ENCODE measurements at regions not wholly inside any gene's neighbourhood (a gene's known extent, or its start where the extent isn't known, plus 50 kb on each side); places are given as distances from the start of the nearest gene placed in this dataset.
A peak's percentile ranks its signal among the peaks of the same experiment; 100 is the strongest.

- no peak overlapping the region for H3K4me3 ChIP-seq (ENCODE audit: insufficient read depth, low read length)
- H3K27me3 ChIP-seq (ENCODE audit: insufficient read depth, low read length), result no peaks in the 10 kb centered on the region
- H4K20me1 ChIP-seq (ENCODE audit: insufficient read depth, low read length), result no peaks in the 10 kb centered on the region
- no peaks in the 10 kb centered on the region for H3K9me3 ChIP-seq (ENCODE audit: low read depth, low read length)
- H3K36me3 ChIP-seq (ENCODE audit: insufficient read depth, low read length), result no peaks in the 10 kb centered on the region
- H3K4me2 ChIP-seq (ENCODE audit: insufficient read depth, low read length), result no peak overlapping the region
- TF ChIP-seq CTCF (IDR thresholded peaks at IDR 0.05; ENCODE audit: extremely low read depth, low read depth, low read length), result no peak
- no peak overlapping the region for H2AFZ ChIP-seq (ENCODE audit: low read length)
- DNase-seq (ENCODE audit: insufficient read length, low spot score, missing footprints), result no peak
- H3K4me1 ChIP-seq (ENCODE audit: insufficient read depth, low read length), result peaks cover 61% of the 10 kb centered on the region
- H3K79me2 ChIP-seq (ENCODE audit: insufficient read depth, low read length), result no peaks in the 10 kb centered on the region
- H3K27ac ChIP-seq (ENCODE audit: low read depth, low read length), result peak overlapping the region; percentile 86
These were observed 477.0 kb downstream of the CCDC171 start for GRCh38 chr9:16029796-16030363.

GRCh38 chr9:16030528-16031185 lies 477.8 kb downstream of the CCDC171 start:
- TF ChIP-seq CTCF (IDR thresholded peaks at IDR 0.05; ENCODE audit: extremely low read depth, low read depth, low read length), result no peak
- peak overlapping the region; percentile 23 for H3K4me2 ChIP-seq (ENCODE audit: insufficient read depth, low read length)
- H3K9me3 ChIP-seq (ENCODE audit: low read depth, low read length), result no peaks in the 10 kb centered on the region
- H2AFZ ChIP-seq (ENCODE audit: low read length), result no peak overlapping the region
- no peaks in the 10 kb centered on the region for H3K79me2 ChIP-seq (ENCODE audit: insufficient read depth, low read length)
- H4K20me1 ChIP-seq (ENCODE audit: insufficient read depth, low read length), result no peaks in the 10 kb centered on the region
- peak overlapping the region; percentile 86 for H3K27ac ChIP-seq (ENCODE audit: low read depth, low read length)
- no peaks in the 10 kb centered on the region for H3K36me3 ChIP-seq (ENCODE audit: insufficient read depth, low read length)
- no peaks in the 10 kb centered on the region for H3K27me3 ChIP-seq (ENCODE audit: insufficient read depth, low read length)
- no peak overlapping the region for H3K4me3 ChIP-seq (ENCODE audit: insufficient read depth, low read length)
- peaks cover 61% of the 10 kb centered on the region for H3K4me1 ChIP-seq (ENCODE audit: insufficient read depth, low read length)
- peak; percentile 80 for DNase-seq (ENCODE audit: insufficient read length, low spot score, missing footprints)

- Histone ChIP-seq H2AFZ (ENCODE audit: low read length) (no peak overlapping the region), H3K27me3 (ENCODE audit: insufficient read depth, low read length) (no peaks in the 10 kb centered on the region), H3K79me2 (ENCODE audit: insufficient read depth, low read length) (no peaks in the 10 kb centered on the region), H3K4me3 (ENCODE audit: insufficient read depth, low read length) (no peak overlapping the region), H4K20me1 (ENCODE audit: insufficient read depth, low read length) (no peaks in the 10 kb centered on the region), H3K4me2 (ENCODE audit: insufficient read depth, low read length) (no peak overlapping the region), H3K9me3 (ENCODE audit: low read depth, low read length) (no peaks in the 10 kb centered on the region), H3K4me1 (ENCODE audit: insufficient read depth, low read length) (peaks cover 61% of the 10 kb centered on the region), H3K36me3 (ENCODE audit: insufficient read depth, low read length) (no peaks in the 10 kb centered on the region), H3K27ac (ENCODE audit: low read depth, low read length) (peak overlapping the region; percentile 86)
- no peak for TF ChIP-seq CTCF (IDR thresholded peaks at IDR 0.05; ENCODE audit: extremely low read depth, low read depth, low read length)
- no peak for DNase-seq (ENCODE audit: insufficient read length, low spot score, missing footprints)
These were observed 478.6 kb downstream of the CCDC171 start for GRCh38 chr9:16031486-16031885.

GRCh38 chr9:16031971-16032370 lies 479.1 kb downstream of the CCDC171 start:
- no peaks in the 10 kb centered on the region for H3K79me2 ChIP-seq (ENCODE audit: insufficient read depth, low read length)
- DNase-seq (ENCODE audit: insufficient read length, low spot score, missing footprints), result no peak
- H3K36me3 ChIP-seq (ENCODE audit: insufficient read depth, low read length), result no peaks in the 10 kb centered on the region
- no peak for TF ChIP-seq CTCF (IDR thresholded peaks at IDR 0.05; ENCODE audit: extremely low read depth, low read depth, low read length)
- H3K9me3 ChIP-seq (ENCODE audit: low read depth, low read length), result no peaks in the 10 kb centered on the region
- peak overlapping the region; percentile 10 for H3K4me2 ChIP-seq (ENCODE audit: insufficient read depth, low read length)
- H3K4me3 ChIP-seq (ENCODE audit: insufficient read depth, low read length), result no peak overlapping the region
- H3K27me3 ChIP-seq (ENCODE audit: insufficient read depth, low read length), result no peaks in the 10 kb centered on the region
- peaks cover 57% of the 10 kb centered on the region for H3K4me1 ChIP-seq (ENCODE audit: insufficient read depth, low read length)
- H4K20me1 ChIP-seq (ENCODE audit: insufficient read depth, low read length), result no peaks in the 10 kb centered on the region
- peak overlapping the region; percentile 86 for H3K27ac ChIP-seq (ENCODE audit: low read depth, low read length)
- H2AFZ ChIP-seq (ENCODE audit: low read length), result no peak overlapping the region

Measured in osteoblast (primary cell).